Renal cortical epithelial cell (primary cell): ENCODE measurements at regions not wholly inside any gene's neighbourhood (a gene's known extent, or its start where the extent isn't known, plus 50 kb on each side); places are given as distances from the start of the nearest gene placed in this dataset.

Experiments
- DNase-seq: peaks from one replicate; pipeline ENCODE4 v3.0.0-alpha.2; 2011; ENCODE audit warnings: low read depth

GRCh38 chr17:77266891-77267341 is 126.1 kb downstream of the SEC14L1 start:
- DNase-seq: no peak

GRCh38 chr17:77269696-77270681 is 129.2 kb downstream of the SEC14L1 start:
- DNase-seq: no peak

- peak; percentile 55 for DNase-seq
Observed at GRCh38 chr17:77271411-77271810, 130.6 kb downstream of the SEC14L1 start.

- DNase-seq: peak; percentile 41
Observed at GRCh38 chr17:77273397-77274085, 132.8 kb downstream of the SEC14L1 start.

GRCh38 chr17:77274096-77274845 is 133.5 kb downstream of the SEC14L1 start:
- no peak for DNase-seq

- DNase-seq: peak; percentile 67
Observed at GRCh38 chr17:77279448-77280303, 138.9 kb downstream of the SEC14L1 start.

- peak; percentile 75 for DNase-seq
Observed at GRCh38 chr17:77280304-77281121, 139.7 kb downstream of the SEC14L1 start.

- no peak for DNase-seq
Observed at GRCh38 chr17:77281122-77281903, 140.5 kb downstream of the SEC14L1 start.

- DNase-seq: no peak
Observed at GRCh38 chr17:77281904-77282367, 141.2 kb downstream of the SEC14L1 start.

GRCh38 chr17:77282524-77283515 is 142.1 kb downstream of the SEC14L1 start:
- peak; percentile 71 for DNase-seq

- no peak for DNase-seq
Observed at GRCh38 chr17:77284023-77284617, 143.4 kb downstream of the SEC14L1 start.

GRCh38 chr17:77285594-77286390 is 145.0 kb downstream of the SEC14L1 start:
- DNase-seq: peak; percentile 90

GRCh38 chr17:77286391-77286640 is 145.5 kb downstream of the SEC14L1 start:
- no peak for DNase-seq

- peak; percentile 93 for DNase-seq
Observed at GRCh38 chr17:77286641-77287431, 146.1 kb downstream of the SEC14L1 start.

- DNase-seq: peak; percentile 84
Observed at GRCh38 chr17:77287432-77288068, 146.8 kb downstream of the SEC14L1 start.
